Activated naive CD4-positive, alpha-beta T cell treated with anti-CD3 and anti-CD28 coated beads, Interleukin-2, amount 10 ng/mL, durations not matched to agents 7 days and 5 days (primary cell): ENCODE measurements at regions not wholly inside any gene's neighbourhood (a gene's known extent, or its start where the extent isn't known, plus 50 kb on each side); places are given as distances from the start of the nearest gene placed in this dataset.
"Not testable (repeated sequence)": the region's sequence is repeated elsewhere in the genome, so short reads cannot be mapped to it uniquely, and the experiment has no call there.

Experiments
- CTCF ChIA-PET: fragments of 350-600 bp; sonication (Branson Sonifier 250); formaldehyde crosslinking; loops from one replicate; lab custom pipeline; 2021; ENCODE audit warnings: antibody characterized with exemption; lab: Charles Lee
- DNase-seq: peaks from one replicate; pipeline ENCODE4 v3.0.0-alpha.2; 2020
- H3K27ac Mint-ChIP-seq: one replicate; pipeline ENCODE4 v1.8.0; 2021; ENCODE audit warnings: mild to moderate bottlenecking, moderate library complexity, mixed read lengths
- H3K27me3 Mint-ChIP-seq: one replicate; pipeline ENCODE4 v1.8.0; 2021; ENCODE audit warnings: mild to moderate bottlenecking, mixed read lengths
- H3K36me3 Mint-ChIP-seq: one replicate; pipeline ENCODE4 v1.8.0; 2021; ENCODE audit warnings: mixed read lengths
- H3K4me1 Mint-ChIP-seq: one replicate; pipeline ENCODE4 v1.8.0; 2021; ENCODE audit warnings: mixed read lengths
- H3K4me3 Mint-ChIP-seq: one replicate; pipeline ENCODE4 v1.8.0; 2021; ENCODE audit warnings: mild to moderate bottlenecking, moderate library complexity, mixed read lengths
- H3K9me3 Mint-ChIP-seq: one replicate; pipeline ENCODE4 v1.8.0; 2021; ENCODE audit warnings: mixed read lengths

- Mint-ChIP-seq H3K36me3 (no peaks in the 10 kb centered on the region), H3K9me3 (peaks cover 15% of the 10 kb centered on the region), H3K27ac (no peak overlapping the region), H3K4me3 (no peak overlapping the region), H3K27me3 (no peaks in the 10 kb centered on the region), H3K4me1 (no peaks in the 10 kb centered on the region)
- no peak for DNase-seq
- CTCF ChIA-PET, result interaction anchor here (0.6 kb wide), 1 partner anchor 461 kb away, joined by 3 read pairs; no protein-coding TSS in a partner anchor
Observed at GRCh38 chr16:51988977-51989376, 558.0 kb downstream of the TOX3 start.

GRCh38 chr16:51987519-51987918, 559.4 kb downstream of the TOX3 start:
- peaks cover 14% of the 10 kb centered on the region for H3K9me3 Mint-ChIP-seq
- H3K4me1 Mint-ChIP-seq, result no peaks in the 10 kb centered on the region
- CTCF ChIA-PET, result interaction anchor here (0.6 kb wide), 1 partner anchor 415 kb away, joined by 3 read pairs; no protein-coding TSS in a partner anchor
- H3K36me3 Mint-ChIP-seq, result no peaks in the 10 kb centered on the region
- no peaks in the 10 kb centered on the region for H3K27me3 Mint-ChIP-seq
- no peak for DNase-seq
- H3K27ac Mint-ChIP-seq, result no peak overlapping the region
- H3K4me3 Mint-ChIP-seq, result no peak overlapping the region

GRCh38 chr16:51986717-51987116, 560.2 kb downstream of the TOX3 start:
- H3K27me3 Mint-ChIP-seq, result no peaks in the 10 kb centered on the region
- H3K27ac Mint-ChIP-seq, result no peak overlapping the region
- no peak overlapping the region for H3K4me3 Mint-ChIP-seq
- no peak for DNase-seq
- CTCF ChIA-PET, result no interaction called here
- no peaks in the 10 kb centered on the region for H3K4me1 Mint-ChIP-seq
- H3K9me3 Mint-ChIP-seq, result peaks cover 12% of the 10 kb centered on the region
- no peaks in the 10 kb centered on the region for H3K36me3 Mint-ChIP-seq

GRCh38 chr16:51986301-51986700, 560.6 kb downstream of the TOX3 start:
- CTCF ChIA-PET, result no interaction called here
- H3K4me1 Mint-ChIP-seq, result no peaks in the 10 kb centered on the region
- no peaks in the 10 kb centered on the region for H3K27me3 Mint-ChIP-seq
- H3K36me3 Mint-ChIP-seq, result no peaks in the 10 kb centered on the region
- H3K27ac Mint-ChIP-seq, result no peak overlapping the region
- DNase-seq, result no peak
- H3K4me3 Mint-ChIP-seq, result no peak overlapping the region
- H3K9me3 Mint-ChIP-seq, result peaks cover 12% of the 10 kb centered on the region

- Mint-ChIP-seq H3K9me3 (peaks cover 5% of the 10 kb centered on the region), H3K36me3 (no peaks in the 10 kb centered on the region), H3K4me3 (no peak overlapping the region), H3K4me1 (no peaks in the 10 kb centered on the region), H3K27ac (no peak overlapping the region), H3K27me3 (no peaks in the 10 kb centered on the region)
- DNase-seq, result no peak
- CTCF ChIA-PET, result no interaction called here
Observed at GRCh38 chr16:51985126-51985525, 561.8 kb downstream of the TOX3 start.

- peaks cover 5% of the 10 kb centered on the region for H3K9me3 Mint-ChIP-seq
- H3K27me3 Mint-ChIP-seq, result no peaks in the 10 kb centered on the region
- no peaks in the 10 kb centered on the region for H3K4me1 Mint-ChIP-seq
- DNase-seq, result no peak
- no peak overlapping the region for H3K4me3 Mint-ChIP-seq
- no peak overlapping the region for H3K27ac Mint-ChIP-seq
- H3K36me3 Mint-ChIP-seq, result no peaks in the 10 kb centered on the region
- CTCF ChIA-PET, result no interaction called here
Observed at GRCh38 chr16:51984395-51984794, 562.5 kb downstream of the TOX3 start.

- Mint-ChIP-seq H3K9me3 (peaks cover 4% of the 10 kb centered on the region), H3K27me3 (no peaks in the 10 kb centered on the region), H3K36me3 (no peaks in the 10 kb centered on the region), H3K27ac (no peak overlapping the region), H3K4me1 (no peaks in the 10 kb centered on the region), H3K4me3 (no peak overlapping the region)
- CTCF ChIA-PET, result interaction anchor here (0.7 to 1.4 kb wide), 3 partner anchors 11 to 165 kb away, joined by 3 to 6 read pairs (median 4); no protein-coding TSS in a partner anchor
- DNase-seq, result peak; percentile 24
Observed at GRCh38 chr16:51982715-51983680, 563.9 kb downstream of the TOX3 start.

GRCh38 chr16:51981725-51982124, 565.2 kb downstream of the TOX3 start:
- CTCF ChIA-PET, result interaction anchor here (1.3 kb wide), 1 partner anchor 10 kb away, joined by 4 read pairs; no protein-coding TSS in a partner anchor
- Mint-ChIP-seq H3K36me3 (no peaks in the 10 kb centered on the region), H3K9me3 (peaks cover under 1% of the 10 kb centered on the region), H3K4me3 (no peak overlapping the region), H3K27ac (no peak overlapping the region), H3K4me1 (no peaks in the 10 kb centered on the region), H3K27me3 (no peaks in the 10 kb centered on the region)
- DNase-seq, result no peak

- H3K27ac Mint-ChIP-seq, DNase-seq, CTCF ChIA-PET, H3K9me3 Mint-ChIP-seq, H3K4me1 Mint-ChIP-seq, H3K36me3 Mint-ChIP-seq, H3K4me3 Mint-ChIP-seq, H3K27me3 Mint-ChIP-seq: not testable (repeated sequence)
Observed at GRCh38 chr16:51977506-51977905, 569.4 kb downstream of the TOX3 start.

- Mint-ChIP-seq H3K36me3 (no peaks in the 10 kb centered on the region), H3K27me3 (no peaks in the 10 kb centered on the region), H3K9me3 (peaks cover 6% of the 10 kb centered on the region), H3K27ac (no peak overlapping the region), H3K4me1 (no peaks in the 10 kb centered on the region), H3K4me3 (no peak overlapping the region)
- no peak for DNase-seq
- CTCF ChIA-PET, result interaction anchor here (1.1 kb wide), 1 partner anchor 11 kb away, joined by 4 read pairs; no protein-coding TSS in a partner anchor
Observed at GRCh38 chr16:51971184-51971583, 575.8 kb downstream of the TOX3 start.

GRCh38 chr16:51968749-51969148, 578.2 kb downstream of the TOX3 start:
- H3K27ac Mint-ChIP-seq, result no peak overlapping the region

GRCh38 chr16:51967646-51968045, 579.3 kb downstream of the TOX3 start:
- CTCF ChIA-PET, result no interaction called here

More at GRCh38 chr16:51968749-51969148, 578.2 kb downstream of the TOX3 start:
- Mint-ChIP-seq H3K4me3 (no peak overlapping the region), H3K36me3 (no peaks in the 10 kb centered on the region), H3K9me3 (peaks cover 2% of the 10 kb centered on the region), H3K27me3 (no peaks in the 10 kb centered on the region), H3K4me1 (no peaks in the 10 kb centered on the region)
- CTCF ChIA-PET, result interaction anchor here (0.8 kb wide), 1 partner anchor 13 kb away, joined by 4 read pairs; no protein-coding TSS in a partner anchor
- DNase-seq, result no peak

GRCh38 chr16:51960931-51961330, 586.0 kb downstream of the TOX3 start:
- no peaks in the 10 kb centered on the region for H3K36me3 Mint-ChIP-seq
- no peak overlapping the region for H3K4me3 Mint-ChIP-seq
- H3K9me3 Mint-ChIP-seq, result no peaks in the 10 kb centered on the region
- H3K4me1 Mint-ChIP-seq, result no peaks in the 10 kb centered on the region
- H3K27me3 Mint-ChIP-seq, result no peaks in the 10 kb centered on the region
- DNase-seq, result no peak
- no peak overlapping the region for H3K27ac Mint-ChIP-seq
- CTCF ChIA-PET, result no interaction called here

More at GRCh38 chr16:51967646-51968045, 579.3 kb downstream of the TOX3 start:
- Mint-ChIP-seq H3K4me1 (no peaks in the 10 kb centered on the region), H3K36me3 (no peaks in the 10 kb centered on the region), H3K27me3 (no peaks in the 10 kb centered on the region), H3K4me3 (no peak overlapping the region), H3K9me3 (peaks cover 2% of the 10 kb centered on the region), H3K27ac (no peak overlapping the region)
- DNase-seq, result no peak

- H3K4me1 Mint-ChIP-seq, result no peaks in the 10 kb centered on the region
- CTCF ChIA-PET, result no interaction called here
- no peaks in the 10 kb centered on the region for H3K36me3 Mint-ChIP-seq
- DNase-seq, result no peak
- no peaks in the 10 kb centered on the region for H3K9me3 Mint-ChIP-seq
- no peak overlapping the region for H3K27ac Mint-ChIP-seq
- H3K27me3 Mint-ChIP-seq, result no peaks in the 10 kb centered on the region
- H3K4me3 Mint-ChIP-seq, result no peak overlapping the region
Observed at GRCh38 chr16:51953286-51953985, 593.5 kb downstream of the TOX3 start.
